HG02938 (cell line): ENCODE measurements at regions not wholly inside any gene's neighbourhood (a gene's known extent, or its start where the extent isn't known, plus 50 kb on each side); places are given as distances from the start of the nearest gene placed in this dataset.
"Not testable (repeated sequence)": the region's sequence is repeated elsewhere in the genome, so short reads cannot be mapped to it uniquely, and the experiment has no call there.

ENCODE experiments used
- ATAC-seq: cut with Tn5 transposase; IDR thresholded peaks from one replicate; pipeline ENCODE4 v1.9.1; 2021; ENCODE audit warnings: mild to moderate bottlenecking, moderate library complexity; ENCODE audit not compliant: unreplicated experiment

GRCh38 chr17:63286254-63286653, 159.9 kb downstream of the CYB561 start:
- no peak for ATAC-seq

GRCh38 chr17:63287006-63287405, 159.1 kb downstream of the CYB561 start:
- not testable (repeated sequence) for ATAC-seq

GRCh38 chr17:63289931-63290330, 156.2 kb downstream of the CYB561 start:
- no peak for ATAC-seq

GRCh38 chr17:63290351-63290750, 155.8 kb downstream of the CYB561 start:
- no peak for ATAC-seq

GRCh38 chr17:63290784-63291183, 155.3 kb downstream of the CYB561 start:
- ATAC-seq: no peak

GRCh38 chr17:63291258-63291657, 154.8 kb downstream of the CYB561 start:
- ATAC-seq: no peak

- ATAC-seq: no peak
Measured at GRCh38 chr17:63292421-63292820, 153.7 kb downstream of the CYB561 start.

GRCh38 chr17:63293323-63294075, 152.6 kb downstream of the CYB561 start:
- ATAC-seq: no peak

- no peak for ATAC-seq
Measured at GRCh38 chr17:63294776-63295175, 151.3 kb downstream of the CYB561 start.

- no peak for ATAC-seq
Measured at GRCh38 chr17:63295288-63295687, 150.8 kb downstream of the CYB561 start.

- ATAC-seq: no peak
Measured at GRCh38 chr17:63295839-63296590, 150.1 kb downstream of the CYB561 start.

- not testable (repeated sequence) for ATAC-seq
Measured at GRCh38 chr17:63298916-63299315, 147.2 kb downstream of the CYB561 start.

- no peak for ATAC-seq
Measured at GRCh38 chr17:63304704-63305261, 141.3 kb downstream of the CYB561 start.

- ATAC-seq: no peak
Measured at GRCh38 chr17:63305857-63306256, 140.2 kb downstream of the CYB561 start.

- ATAC-seq: no peak
Measured at GRCh38 chr17:63306855-63307254, 139.3 kb downstream of the CYB561 start.

- ATAC-seq: no peak
Measured at GRCh38 chr17:63308272-63308671, 137.8 kb downstream of the CYB561 start.

- ATAC-seq: no peak
Measured at GRCh38 chr17:63309021-63309420, 137.1 kb downstream of the CYB561 start.

GRCh38 chr17:63311416-63311937, 134.6 kb downstream of the CYB561 start:
- ATAC-seq: no peak

- ATAC-seq: no peak
Measured at GRCh38 chr17:63314761-63315160, 131.3 kb downstream of the CYB561 start.

GRCh38 chr17:63316100-63316499, 130.0 kb downstream of the CYB561 start:
- ATAC-seq: no peak

GRCh38 chr17:63317166-63317840, 128.8 kb downstream of the CYB561 start:
- no peak for ATAC-seq
